ENCODE measurements at regions not wholly inside any gene's neighbourhood (a gene's known extent, or its start where the extent isn't known, plus 50 kb on each side); places are given as distances from the start of the nearest gene placed in this dataset.

DNA sequence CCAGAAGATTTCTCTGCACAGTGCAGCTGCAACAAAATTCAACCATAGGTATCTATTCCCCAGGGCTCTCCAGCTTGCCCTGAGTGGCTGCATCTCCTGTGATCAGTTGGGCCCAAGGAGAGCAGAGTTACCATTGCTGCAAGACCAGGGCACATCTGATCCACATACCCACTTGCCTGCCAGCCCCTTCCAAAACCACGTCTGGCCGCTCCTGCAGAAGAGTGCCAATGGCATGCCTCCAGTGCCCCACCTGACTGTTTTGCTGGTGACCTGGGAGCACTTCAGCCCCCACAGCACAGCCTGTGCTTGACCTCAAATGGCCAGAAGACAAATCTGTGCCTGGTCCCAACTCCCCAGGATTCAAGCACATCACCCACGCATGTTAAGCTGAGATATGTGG lies 526.1 kb upstream of the GBE1 start:
- no peak for DNase-seq (ENCODE audit: low read depth)

DNA sequence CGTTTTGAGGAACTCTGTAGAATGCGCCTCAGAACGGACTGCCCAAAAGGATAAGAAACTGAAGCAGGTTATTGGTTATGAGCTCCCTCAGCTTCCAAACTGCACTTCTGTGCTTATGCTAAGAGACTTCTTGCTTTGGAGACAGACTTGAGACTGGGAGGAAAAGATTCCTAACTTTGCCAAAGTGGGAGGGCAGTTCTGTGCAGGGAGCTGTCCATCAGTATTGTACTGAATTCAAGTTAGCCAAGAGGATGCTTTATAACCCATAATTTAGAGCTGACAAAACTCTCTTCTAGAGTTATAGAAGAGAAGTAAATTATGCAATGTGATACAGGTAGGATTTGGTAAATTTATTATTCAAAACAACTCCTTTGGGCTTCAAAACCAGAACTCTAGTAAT lies 519.8 kb upstream of the GBE1 start:
- DNase-seq (ENCODE audit: low read depth): no peak

DNA sequence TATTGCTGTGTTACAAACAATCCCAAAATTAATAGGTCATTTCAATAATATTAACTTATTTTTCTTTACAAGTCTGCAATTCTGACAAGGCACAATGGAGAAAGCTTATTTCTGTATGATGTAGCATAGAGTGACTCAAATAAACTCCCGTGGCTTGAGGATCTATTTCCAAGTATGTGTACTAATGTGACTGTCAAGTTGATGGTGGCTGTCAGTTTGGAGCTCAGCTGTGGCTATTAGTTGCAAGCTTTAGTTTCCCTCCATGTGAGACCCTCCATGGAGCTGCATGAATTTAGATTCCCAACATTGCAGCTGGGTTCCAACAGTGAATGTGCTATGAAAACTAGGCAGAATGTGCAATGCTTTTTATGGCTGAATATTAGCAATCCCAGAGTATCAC lies 515.5 kb upstream of the GBE1 start:
- DNase-seq (ENCODE audit: low read depth): no peak

DNA sequence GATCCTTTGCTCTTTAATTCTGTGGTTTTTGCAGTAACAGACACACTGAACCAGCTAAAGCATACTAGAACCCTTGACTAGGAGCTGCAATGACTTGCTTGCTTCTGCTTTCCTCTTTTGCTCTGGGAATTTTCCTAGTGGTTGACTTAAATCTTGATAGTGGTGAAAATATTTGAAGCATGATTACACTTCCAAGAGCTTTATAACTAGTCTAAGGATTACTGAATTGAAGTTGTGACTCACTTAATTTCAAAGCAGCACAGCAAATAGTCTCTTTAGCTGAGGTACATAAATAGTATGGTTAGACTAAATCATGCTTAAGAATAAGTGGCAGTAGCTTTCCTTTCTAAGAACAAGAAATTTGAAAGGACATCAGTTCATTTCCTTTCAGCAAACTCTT lies 513.5 kb upstream of the GBE1 start:
- DNase-seq (ENCODE audit: low read depth): no peak

DNA sequence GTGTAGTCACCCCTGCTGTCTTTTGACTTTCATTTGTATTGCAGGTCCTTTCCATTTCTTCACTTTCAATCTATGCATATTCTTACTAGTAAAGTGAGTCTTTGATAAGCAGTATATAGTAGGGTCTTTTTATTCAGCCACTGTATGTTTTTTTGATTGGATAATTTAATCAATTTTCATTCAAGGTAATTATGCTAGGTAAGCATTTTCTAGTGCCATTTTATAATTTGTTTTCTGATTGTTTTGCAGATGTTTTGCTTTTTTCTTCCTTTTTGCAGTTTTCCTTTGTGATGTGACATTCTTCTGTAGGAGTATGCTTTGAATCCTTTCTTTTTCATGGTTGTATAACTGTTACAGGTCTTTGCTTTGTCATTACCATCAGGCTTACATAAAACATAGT lies 504.3 kb upstream of the GBE1 start:
- no peak for DNase-seq (ENCODE audit: low read depth)

DNA sequence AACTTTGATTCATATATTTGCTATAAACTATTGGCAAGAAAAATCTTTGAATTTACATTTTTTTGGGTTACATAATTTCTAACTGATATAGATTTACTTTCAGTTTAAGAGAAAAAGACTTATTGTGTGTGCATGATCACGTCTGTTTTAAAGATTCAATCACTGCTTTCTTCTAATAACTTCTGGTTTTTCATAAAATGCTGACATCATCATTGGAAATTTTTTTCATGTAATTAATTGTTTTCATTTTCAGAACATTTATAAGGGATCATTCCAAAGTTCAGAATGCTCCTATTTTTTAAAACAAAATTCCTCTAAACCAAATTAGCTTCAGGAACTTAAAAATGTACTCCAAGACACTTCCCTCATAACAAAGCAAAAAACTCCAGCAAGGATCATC lies 500.7 kb upstream of the GBE1 start:
- DNase-seq (ENCODE audit: low read depth): no peak

DNA sequence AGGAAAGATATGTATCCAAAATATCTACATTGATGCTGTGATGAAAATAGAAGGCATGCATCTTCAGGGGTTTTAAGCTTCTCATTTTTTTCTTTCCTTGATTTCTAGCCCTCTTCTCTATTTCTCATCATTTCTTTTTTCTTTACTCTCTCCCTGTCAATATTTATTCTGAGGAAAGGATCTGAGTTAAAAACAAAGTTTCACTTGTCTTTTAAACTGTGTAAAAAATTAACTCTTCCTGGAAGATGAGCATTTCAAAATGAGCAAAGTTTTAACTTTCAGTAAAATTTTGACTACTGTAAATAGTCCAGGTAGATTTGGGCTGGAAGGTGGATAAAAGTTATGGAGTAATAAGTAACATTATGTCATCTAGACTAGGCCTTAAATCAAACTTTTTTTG lies 500.2 kb upstream of the GBE1 start:
- no peak for DNase-seq (ENCODE audit: low read depth)

DNA sequence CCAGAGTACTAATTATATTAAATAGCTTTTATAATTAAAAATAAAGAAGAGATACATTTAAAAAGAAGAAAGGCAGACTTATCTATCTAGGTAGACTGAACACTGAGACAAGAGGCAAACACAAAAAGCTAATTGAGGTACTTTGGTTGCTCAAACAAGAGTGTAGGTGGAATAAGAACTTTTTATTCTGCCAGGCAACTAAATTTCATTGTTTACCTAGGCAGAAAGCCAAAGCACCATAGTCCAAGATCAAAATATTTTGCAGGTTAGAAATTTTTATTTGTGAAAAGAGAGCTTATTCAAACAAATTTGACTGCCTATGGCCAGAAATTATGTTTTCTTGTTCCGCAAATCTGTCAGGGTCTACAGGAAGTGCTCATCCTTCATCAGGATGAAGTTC lies 499.6 kb upstream of the GBE1 start:
- DNase-seq (ENCODE audit: low read depth): no peak

DNA sequence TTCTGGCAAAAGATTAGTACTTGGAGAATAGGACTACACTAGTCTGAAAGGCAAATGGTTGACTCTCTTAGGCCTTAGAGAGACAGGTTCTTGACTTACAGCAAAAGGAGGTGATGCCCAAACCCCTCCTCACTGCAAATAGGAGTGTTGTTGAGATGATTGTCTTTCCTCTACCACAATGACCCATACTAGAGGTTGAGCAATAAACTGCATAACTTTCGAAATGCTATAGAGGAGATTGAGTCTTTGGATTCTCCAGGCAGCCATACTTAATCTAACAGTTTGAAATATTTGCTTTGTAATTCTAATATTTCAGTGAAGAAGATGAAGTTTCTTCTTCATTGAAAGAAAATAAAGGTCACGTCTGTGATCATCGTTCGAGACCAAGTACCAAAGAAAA lies 498.5 kb upstream of the GBE1 start:
- DNase-seq (ENCODE audit: low read depth): no peak

DNA sequence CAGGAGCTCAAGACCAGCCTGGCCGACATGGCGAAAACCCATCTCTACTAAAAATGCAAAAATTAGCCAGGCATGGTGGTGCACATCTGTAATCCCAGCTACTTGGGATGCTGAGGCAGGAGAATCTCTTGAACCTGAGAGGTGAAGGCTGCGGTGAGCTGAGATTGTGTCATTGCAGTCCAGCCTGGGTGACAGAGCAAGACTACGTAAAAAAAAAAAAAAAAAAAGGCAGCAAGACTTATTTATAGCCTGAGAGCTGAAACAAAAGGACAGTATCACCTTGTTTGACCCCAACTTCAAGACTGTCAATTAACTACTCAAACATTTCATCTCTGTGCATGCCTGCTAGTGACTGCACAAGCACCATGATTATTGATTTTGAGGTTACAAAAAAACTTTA lies 478.9 kb upstream of the GBE1 start:
- no peak for DNase-seq (ENCODE audit: low read depth)

DNA sequence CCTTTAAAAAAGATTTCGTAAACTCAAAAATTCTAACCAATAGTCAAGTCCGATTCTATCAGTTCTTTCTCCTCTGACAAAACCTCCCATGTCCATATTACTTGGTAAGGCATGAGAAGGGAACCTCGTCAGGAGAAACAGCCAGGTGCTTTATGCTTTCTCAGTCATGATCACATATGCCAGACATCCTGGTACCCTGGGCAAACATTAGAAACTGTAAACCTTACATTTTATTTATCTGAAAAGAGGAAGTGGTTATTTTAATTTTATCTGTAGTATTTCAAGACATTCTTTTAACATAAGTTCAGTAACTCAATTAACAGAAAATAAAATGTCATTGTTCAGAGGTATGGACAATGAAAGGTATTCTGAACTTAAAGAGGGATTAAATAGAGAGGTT lies 474.8 kb upstream of the GBE1 start:
- no peak for DNase-seq (ENCODE audit: low read depth)

DNA sequence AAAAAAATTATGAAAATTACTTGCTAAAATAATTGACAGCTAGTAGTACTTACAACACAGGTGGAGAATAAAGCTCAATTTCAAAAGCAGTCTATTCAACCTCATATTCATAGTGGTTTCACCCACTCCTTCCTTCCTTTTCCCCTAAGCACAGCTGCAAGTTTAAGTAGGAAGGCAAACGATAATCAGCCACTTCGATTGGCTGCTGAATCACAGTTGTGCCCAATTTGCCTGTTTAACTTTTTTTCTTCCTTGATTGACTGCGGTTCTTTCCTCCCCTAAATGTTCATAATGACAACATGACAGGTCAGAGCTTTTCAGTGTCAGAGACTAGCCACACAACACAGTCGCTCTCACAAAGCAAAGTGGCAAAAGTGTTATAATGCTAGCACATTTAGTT lies 468.0 kb upstream of the GBE1 start:
- no peak for DNase-seq (ENCODE audit: low read depth)

DNA sequence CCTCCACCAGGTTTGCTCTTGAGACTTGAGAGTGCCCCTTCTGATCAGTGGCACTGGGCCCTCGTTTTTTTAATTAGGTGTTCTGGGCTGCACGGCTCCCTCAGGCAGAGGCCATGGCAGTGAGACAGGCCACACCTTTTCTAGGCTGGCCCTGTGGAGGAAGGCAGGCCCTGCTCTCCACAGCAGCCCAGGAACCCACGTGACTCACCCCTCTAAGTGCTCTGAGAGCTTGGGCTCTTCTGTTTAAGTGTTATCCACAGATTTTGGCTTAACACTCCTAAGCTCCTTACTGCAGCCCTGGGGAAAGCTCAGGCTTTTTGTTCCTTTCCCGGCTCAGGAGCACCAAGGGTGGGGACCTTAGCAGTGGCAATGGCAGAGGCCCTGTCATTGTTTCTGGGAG lies 463.2 kb upstream of the GBE1 start:
- DNase-seq (ENCODE audit: low read depth): no peak

DNA sequence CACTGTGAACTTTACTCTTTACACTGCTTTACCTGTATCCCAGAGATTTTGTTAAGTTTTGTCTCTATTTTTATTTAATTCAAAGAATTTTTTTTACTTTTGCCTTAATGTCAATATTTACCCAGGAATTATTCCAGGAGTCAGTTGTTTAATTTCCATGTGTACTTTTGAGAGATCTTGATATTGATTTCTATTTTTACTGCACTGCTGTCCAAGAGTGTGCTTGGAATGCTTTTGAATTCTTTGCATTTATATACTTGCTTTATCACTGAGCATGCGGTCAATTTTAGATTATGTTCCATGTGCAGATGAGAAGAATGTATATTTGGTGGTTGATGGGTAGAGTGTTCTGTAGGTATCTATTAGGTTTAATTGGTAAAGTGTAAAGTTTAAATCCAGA lies 461.0 kb upstream of the GBE1 start:
- no peak for DNase-seq (ENCODE audit: low read depth)

DNA sequence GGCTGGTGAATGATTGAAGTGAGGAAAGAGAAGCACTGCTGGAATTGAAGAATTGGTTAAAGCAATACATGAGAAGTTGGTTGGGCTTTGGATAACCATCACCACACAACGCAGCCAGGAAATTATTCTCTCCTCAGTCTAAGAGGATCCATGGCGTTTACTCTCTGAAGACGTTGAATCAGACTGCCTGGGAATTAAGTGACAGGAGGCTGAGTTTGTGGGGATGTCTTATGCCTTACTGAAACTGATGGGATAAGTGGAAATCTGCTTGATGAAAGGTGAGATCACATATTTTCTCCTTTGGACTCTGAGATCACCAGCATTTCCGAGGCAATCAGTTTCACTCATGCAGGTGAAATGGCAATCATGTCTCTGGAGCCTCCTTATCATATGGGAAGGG lies 456.1 kb upstream of the GBE1 start:
- no peak for DNase-seq (ENCODE audit: low read depth)

DNA sequence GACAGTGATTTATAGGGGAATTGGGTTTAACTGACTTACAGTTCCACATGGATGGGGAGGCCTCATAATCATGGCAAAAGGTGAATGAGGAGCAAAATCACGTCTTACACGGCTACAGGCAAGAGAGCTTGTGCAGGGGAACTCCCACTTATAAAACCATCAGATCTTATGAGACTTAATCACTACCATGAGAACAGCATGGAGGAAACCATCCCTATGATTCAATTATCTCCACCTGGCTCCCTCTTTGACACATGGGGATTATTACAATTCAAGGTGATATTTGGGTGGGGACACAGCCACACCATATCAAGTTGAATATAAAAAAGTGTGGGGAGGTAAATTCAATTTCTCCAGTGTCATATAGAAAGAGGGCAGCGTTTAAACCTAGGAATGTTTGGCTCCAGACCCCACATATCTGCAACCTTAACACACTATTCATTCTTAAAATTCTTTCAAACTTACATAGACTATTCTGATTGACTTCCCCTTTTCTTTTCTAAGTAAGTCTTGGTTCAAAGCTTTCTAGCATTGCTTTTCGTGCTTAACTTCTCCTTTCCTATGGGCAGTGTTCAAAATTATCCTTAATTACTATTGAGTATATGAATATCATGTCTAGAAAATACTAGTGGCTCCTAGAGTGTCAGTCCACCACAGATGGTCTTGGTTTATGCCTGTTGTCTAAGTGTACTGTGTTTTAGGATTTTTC lies 446.7 kb upstream of the GBE1 start:
- no peak for DNase-seq (ENCODE audit: low read depth)

DNA sequence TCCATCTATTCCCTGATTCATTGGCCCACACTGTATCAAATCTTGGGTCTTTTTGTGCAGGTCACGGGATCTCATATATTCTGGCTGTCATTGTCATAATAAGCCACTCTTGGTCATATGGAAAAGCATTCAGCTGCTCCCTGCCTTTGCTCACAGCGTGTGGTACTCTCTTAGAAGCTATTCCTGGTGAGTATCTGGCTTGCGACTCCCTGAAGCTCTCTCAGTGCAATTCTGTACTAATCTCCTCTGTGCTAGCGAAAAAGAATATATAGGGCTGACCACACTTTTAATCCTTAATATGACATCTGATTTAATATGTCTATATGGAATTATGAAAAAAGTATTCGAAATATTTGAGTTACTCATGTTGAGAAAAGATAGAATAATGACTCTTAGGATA lies 440.8 kb upstream of the GBE1 start:
- DNase-seq (ENCODE audit: low read depth): no peak

DNA sequence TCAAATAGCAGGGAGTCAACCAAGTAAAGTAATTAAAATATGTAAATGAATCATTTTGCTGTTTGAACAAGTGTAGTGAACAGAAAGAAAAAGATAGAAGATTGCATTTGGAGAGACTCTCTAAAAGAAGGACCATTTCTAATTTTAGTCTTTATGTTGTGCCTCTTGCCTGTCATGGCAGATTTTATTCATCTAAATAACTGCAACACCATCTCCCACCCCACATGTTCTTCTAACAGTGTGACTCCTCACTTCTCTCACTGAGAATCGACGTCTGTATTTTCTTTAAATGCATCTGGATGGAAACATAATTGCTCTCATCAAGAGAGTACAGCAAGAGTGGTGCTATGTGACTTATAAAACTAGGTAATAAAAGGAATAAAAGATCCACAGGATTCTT lies 439.9 kb upstream of the GBE1 start:
- no peak for DNase-seq (ENCODE audit: low read depth)

DNA sequence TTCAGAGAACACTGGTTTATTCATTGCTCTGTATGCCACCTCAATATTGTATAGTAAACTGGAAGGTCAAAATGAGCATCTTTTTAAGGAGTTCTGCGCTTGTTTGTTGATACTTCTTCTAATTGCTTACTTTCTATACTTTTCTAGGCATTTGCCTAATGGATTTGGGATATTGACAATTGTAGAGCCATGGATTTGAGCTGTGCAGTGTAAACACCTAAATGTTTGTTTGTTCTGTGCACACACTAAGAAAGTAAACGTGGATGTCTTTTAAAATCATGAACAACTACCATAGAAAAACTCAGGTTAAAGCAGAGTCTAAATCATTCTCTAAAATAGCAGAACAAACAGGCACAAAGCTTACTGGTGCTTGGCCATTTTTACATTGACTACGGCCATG lies 436.6 kb upstream of the GBE1 start:
- DNase-seq (ENCODE audit: low read depth): no peak

DNA sequence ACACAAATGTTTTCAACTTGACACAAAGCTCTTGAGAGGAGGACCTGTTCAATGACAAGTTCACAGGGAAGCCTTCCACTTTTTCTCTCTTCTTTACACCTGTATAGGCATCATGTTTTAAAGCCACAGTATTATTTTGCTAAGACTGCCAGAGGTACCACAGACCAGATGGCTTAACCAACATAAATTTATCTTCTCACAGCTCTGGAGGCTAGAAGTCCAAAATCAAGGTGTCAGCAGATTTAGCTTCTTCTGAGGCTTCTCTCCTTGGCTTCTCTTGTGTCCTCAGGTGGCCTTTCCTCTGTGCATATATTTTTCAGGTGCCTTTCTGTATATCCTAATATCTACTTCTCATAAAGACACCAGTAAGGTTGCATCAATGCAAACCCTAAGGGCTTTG lies 435.2 kb upstream of the GBE1 start:
- DNase-seq (ENCODE audit: low read depth): no peak

DNA sequence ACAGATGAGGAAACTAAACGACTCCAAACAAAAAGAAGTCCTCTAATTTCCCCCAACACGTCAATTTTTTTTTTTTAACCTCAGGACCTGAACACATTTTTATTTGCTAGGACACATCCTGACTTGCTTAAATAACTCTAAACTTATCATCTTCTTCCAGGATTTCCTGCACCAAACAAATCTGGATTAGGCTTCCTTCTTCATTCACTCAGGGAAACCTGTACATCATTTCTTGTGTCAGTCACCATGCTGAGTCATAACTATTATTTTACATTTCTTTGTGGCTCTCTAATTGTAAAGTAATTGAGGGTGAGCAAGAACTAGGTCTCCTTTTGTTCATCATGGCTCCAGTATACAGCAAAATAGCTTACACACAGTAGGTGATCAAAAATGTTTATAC lies 433.4 kb upstream of the GBE1 start:
- no peak for DNase-seq (ENCODE audit: low read depth)

DNA sequence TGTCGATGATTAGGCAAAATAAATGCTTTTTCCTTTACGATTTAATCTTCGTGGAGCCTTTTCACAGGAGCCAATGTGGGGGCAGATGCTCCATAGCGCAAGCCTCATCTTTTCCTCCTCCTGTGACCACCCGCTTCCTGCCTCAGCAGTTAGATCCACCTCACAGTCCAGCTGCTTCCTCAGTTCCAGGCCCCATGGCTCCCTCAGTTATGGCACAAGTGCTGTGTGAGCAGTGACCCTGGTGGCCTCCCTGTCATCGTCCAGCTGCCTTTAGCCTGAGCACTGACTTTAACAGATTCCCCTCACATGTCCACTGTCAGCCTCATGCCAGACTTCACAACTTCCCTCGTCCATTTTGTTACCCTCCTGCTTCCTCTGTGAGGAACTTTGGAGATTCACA lies 424.6 kb upstream of the GBE1 start:
- no peak for DNase-seq (ENCODE audit: low read depth)

DNA sequence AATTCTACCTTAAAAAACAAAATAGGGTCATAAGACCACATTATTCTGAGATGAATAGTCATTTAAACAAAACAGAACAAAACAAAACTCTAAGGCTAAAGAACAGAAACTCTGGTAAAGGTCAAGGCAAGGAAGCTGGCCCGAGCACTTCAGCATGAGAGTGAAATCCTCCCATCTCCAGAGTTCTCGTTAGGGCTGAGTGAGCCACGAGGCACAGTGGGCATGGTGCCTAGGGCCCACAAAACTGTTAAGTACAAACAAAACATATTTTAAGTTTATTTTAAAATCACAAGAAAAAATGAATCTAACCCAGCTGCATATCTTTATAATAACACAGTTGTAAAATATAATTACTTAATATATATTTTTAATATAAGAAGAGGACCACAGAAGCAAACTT lies 417.8 kb upstream of the GBE1 start:
- DNase-seq (ENCODE audit: low read depth): no peak

DNA sequence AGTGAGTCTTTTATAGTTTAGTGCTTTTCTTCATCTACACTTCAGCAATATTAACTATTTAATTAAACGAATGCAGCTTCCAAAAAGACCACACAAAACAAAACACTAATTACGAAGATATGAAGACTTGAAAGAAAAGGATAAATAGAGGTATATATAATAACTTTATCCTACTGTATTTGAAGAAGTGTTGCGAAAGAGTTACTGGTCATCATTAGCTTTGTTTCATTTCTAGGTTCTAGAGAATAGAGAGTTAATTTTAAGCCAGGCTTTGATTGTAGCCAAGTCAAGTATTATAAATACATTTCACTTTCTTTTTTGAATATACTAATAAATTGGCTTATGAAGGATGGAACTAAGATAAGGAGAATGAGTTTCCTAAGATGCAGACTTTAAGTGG lies 416.8 kb upstream of the GBE1 start:
- no peak for DNase-seq (ENCODE audit: low read depth)

DNA sequence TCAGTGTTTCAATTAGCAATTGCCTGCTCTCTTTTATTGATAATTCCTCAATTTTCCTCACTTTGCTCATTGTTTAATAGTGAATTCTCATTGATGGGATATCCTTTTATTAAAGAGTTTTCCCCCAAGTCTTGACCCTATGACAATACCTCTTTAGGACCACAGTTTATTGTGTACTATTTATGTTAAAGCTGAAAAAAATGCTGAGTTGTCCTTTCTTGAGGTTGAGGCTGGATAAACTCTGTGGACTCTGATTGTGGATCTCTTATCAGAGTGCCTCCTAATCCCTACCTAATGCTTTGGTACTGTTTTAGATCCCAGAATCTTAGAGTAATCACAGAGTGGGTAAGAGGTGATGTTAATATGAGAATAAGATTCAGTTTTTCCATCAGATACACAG lies 416.3 kb upstream of the GBE1 start:
- no peak for DNase-seq (ENCODE audit: low read depth)
